Nephron progenitor cell (in vitro differentiated cells): ENCODE measurements at regions not wholly inside any gene's neighbourhood (a gene's known extent, or its start where the extent isn't known, plus 50 kb on each side); places are given as distances from the start of the nearest gene placed in this dataset.

ENCODE experiments used
- DNase-seq: peaks from one replicate; pipeline ENCODE4 v3.0.0; 2021
- H3K27ac Mint-ChIP-seq: 2 replicates; pipeline ENCODE4 v1.8.0; 2021; ENCODE audit warnings: mild to moderate bottlenecking, moderate library complexity, mixed read lengths
- H3K27me3 Mint-ChIP-seq: 2 replicates; pipeline ENCODE4 v1.8.0; 2021; ENCODE audit warnings: mild to moderate bottlenecking, low read depth, mixed read lengths; ENCODE audit not compliant: poor library complexity
- H3K36me3 Mint-ChIP-seq: 2 replicates; pipeline ENCODE4 v1.8.0; 2021; ENCODE audit warnings: low read depth, mixed read lengths
- H3K4me1 Mint-ChIP-seq: 2 replicates; pipeline ENCODE4 v1.8.0; 2021; ENCODE audit warnings: mixed read lengths
- H3K4me3 Mint-ChIP-seq: 2 replicates; pipeline ENCODE4 v1.8.0; 2021; ENCODE audit warnings: mild to moderate bottlenecking, moderate library complexity, mixed read lengths
- H3K9me3 Mint-ChIP-seq: 2 replicates; pipeline ENCODE4 v1.8.0; 2021; ENCODE audit warnings: mild to moderate bottlenecking, moderate library complexity, mixed read lengths
- TF ChIP-seq, protein P1 (sequence below): fragments of 200-600 bp; sonication (generic); IDR thresholded peaks from 2 replicates; pipeline ENCODE4 v1.5.0; 2021; ENCODE audit warnings: antibody characterized with exemption

DNA sequence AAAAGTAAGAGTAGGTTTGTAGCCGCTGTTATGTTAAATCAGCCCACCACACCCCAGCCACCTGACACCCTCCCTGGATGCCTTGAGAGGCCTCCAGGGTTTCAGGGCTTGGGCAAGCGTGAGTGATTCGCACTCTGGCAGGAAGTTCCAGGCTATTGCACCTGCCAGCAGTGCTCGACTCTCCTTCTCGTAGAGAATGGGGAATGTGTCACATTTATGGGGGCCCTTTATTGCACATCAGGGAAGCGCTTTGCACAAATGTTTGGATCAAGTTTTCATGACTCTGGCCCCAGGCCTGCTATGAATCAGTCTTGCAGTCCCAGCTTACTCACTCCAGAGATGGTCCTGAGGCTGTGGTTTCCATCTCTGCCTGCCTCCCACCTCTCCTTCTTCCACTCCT is 66.1 kb upstream of the ADRA1B start:
- peak; percentile 35 for DNase-seq
- H3K36me3 Mint-ChIP-seq: no peaks in the 10 kb centered on the region
- H3K27ac Mint-ChIP-seq: peak overlapping the region; percentile 10
- peaks cover 11% of the 10 kb centered on the region for H3K9me3 Mint-ChIP-seq
- H3K4me3 Mint-ChIP-seq: no peak overlapping the region
- H3K4me1 Mint-ChIP-seq: peaks cover 16% of the 10 kb centered on the region
- TF ChIP-seq, protein P1, sequence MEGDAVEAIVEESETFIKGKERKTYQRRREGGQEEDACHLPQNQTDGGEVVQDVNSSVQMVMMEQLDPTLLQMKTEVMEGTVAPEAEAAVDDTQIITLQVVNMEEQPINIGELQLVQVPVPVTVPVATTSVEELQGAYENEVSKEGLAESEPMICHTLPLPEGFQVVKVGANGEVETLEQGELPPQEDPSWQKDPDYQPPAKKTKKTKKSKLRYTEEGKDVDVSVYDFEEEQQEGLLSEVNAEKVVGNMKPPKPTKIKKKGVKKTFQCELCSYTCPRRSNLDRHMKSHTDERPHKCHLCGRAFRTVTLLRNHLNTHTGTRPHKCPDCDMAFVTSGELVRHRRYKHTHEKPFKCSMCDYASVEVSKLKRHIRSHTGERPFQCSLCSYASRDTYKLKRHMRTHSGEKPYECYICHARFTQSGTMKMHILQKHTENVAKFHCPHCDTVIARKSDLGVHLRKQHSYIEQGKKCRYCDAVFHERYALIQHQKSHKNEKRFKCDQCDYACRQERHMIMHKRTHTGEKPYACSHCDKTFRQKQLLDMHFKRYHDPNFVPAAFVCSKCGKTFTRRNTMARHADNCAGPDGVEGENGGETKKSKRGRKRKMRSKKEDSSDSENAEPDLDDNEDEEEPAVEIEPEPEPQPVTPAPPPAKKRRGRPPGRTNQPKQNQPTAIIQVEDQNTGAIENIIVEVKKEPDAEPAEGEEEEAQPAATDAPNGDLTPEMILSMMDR: no peak
- H3K27me3 Mint-ChIP-seq: peaks cover 20% of the 10 kb centered on the region

DNA sequence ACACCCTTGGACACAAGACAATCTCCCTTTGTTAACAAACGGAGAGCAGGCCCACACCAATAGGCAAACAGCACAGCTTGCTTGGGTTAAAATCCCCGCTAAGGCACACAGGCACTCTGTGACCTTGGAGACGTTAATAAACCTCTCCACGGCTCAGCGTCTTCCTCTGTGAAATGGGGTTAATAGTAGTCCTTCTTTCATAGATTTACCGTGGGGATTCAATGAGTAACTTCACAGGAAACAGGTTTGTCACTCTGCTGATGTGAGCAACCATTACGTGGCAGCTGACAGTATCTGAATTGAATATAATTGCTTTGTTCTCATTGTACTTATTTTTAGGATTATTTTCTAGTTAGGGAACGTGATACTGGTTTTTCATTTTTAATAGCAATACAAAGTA is 65.2 kb upstream of the ADRA1B start:
- peaks cover 23% of the 10 kb centered on the region for H3K27me3 Mint-ChIP-seq
- no peak overlapping the region for H3K27ac Mint-ChIP-seq
- peaks cover 16% of the 10 kb centered on the region for H3K4me1 Mint-ChIP-seq
- H3K9me3 Mint-ChIP-seq: peaks cover 11% of the 10 kb centered on the region
- TF ChIP-seq, protein P1: no peak
- no peak for DNase-seq
- H3K4me3 Mint-ChIP-seq: no peak overlapping the region
- no peaks in the 10 kb centered on the region for H3K36me3 Mint-ChIP-seq

DNA sequence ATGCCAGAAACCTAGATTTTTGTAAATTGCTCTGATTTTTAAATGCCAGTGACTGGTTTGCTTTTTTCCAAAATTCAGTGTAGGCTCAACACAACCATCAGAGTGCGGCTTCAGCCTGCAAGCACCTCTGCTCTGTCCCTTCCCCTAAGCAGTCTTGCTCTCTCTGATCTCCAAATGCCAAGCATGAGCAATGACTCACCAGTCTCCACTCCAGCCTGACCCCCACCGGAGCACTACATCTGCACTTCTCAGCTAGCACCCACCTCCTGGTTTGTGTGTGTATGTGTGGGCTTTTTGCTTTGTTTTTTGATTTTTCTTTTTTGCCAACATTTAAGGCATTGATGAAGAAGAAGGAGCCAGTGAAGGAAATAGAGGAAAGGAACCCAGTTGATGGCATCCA is 61.4 kb upstream of the ADRA1B start:
- TF ChIP-seq, protein P1: no peak
- Mint-ChIP-seq H3K27me3 (peaks cover 22% of the 10 kb centered on the region), H3K4me3 (no peak overlapping the region), H3K4me1 (peaks cover 10% of the 10 kb centered on the region), H3K27ac (no peak overlapping the region), H3K9me3 (peaks cover 11% of the 10 kb centered on the region), H3K36me3 (no peaks in the 10 kb centered on the region)
- no peak for DNase-seq

DNA sequence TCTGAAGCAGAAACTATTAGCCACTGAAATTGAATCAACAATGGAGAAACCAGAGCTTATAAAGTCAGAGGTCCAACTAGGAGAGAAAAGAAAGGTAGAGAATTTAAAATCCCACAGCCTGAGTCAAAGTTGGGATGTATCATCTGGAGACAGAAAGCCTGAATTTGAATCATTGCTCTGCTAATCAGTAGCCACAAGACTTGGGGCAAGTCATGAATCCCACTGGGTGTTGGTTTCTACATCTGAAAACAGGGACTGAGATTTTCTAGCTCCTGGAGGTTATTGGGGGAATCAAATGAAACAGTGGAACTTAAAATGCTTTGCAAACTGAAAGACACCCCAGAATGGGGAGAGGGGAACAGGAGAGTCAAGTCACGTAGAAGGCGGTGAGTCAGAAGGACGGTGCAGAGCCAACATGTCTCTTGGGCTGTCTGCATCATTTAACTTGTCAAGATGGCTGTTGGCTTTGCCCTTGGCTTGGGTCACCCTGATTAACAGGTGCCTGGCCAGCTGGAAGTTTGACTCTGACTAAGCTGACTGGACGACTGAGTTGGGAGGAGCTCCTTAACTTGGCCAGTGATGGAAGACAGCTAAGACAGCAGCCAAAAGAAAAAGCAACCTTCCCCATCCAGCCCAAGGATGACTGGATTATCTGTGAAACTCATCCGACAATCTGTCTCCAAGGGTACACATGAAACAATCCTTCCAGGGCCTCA is 60.6 kb upstream of the ADRA1B start:
- no peak overlapping the region for H3K4me3 Mint-ChIP-seq
- no peaks in the 10 kb centered on the region for H3K36me3 Mint-ChIP-seq
- peaks cover 3% of the 10 kb centered on the region for H3K4me1 Mint-ChIP-seq
- H3K27me3 Mint-ChIP-seq: peaks cover 26% of the 10 kb centered on the region
- TF ChIP-seq, protein P1: no peak
- peaks cover 11% of the 10 kb centered on the region for H3K9me3 Mint-ChIP-seq
- no peak overlapping the region for H3K27ac Mint-ChIP-seq
- DNase-seq: no peak

DNA sequence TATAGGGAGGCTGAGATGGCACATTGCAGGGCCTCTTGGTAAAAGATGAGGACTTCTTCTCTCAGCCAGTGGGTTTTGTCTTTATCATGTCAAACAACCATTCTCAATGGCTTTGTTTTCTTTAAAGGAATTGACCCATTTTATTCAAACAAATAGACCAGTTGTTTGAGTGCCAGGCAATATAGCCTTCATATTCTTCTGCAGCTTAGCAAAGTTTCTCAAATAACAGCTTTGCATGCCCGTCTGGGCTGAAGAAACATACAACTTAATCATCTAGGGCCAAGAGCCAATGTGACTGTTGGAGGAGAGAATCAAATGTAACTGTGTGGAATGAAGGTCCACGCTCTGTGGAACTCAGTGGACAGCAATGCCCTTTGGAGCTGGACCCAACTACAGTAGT is 57.4 kb upstream of the ADRA1B start:
- TF ChIP-seq, protein P1: no peak
- no peaks in the 10 kb centered on the region for H3K4me1 Mint-ChIP-seq
- H3K9me3 Mint-ChIP-seq: no peaks in the 10 kb centered on the region
- no peaks in the 10 kb centered on the region for H3K36me3 Mint-ChIP-seq
- H3K27ac Mint-ChIP-seq: no peak overlapping the region
- DNase-seq: no peak
- H3K27me3 Mint-ChIP-seq: peaks cover 36% of the 10 kb centered on the region
- H3K4me3 Mint-ChIP-seq: no peak overlapping the region

DNA sequence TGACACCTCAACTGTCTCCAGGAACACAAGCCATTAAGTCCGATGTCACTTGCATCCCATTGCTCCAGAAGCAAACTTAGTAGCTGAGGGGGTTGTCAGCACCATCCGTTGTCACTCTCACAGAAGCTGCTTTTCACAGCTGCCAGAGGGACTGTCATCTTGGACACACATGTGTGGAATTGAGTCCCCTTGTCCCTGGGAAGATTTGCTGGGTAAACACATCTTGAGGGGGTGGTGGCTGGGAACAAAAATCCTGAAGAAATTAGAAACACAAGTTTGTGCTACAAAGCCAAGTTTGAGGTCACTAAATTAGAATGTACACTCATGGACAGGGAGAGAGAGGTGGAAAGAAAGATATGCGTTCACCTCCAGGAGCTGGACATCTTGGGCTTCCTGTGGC is 55.2 kb upstream of the ADRA1B start:
- TF ChIP-seq, protein P1: no peak
- H3K27me3 Mint-ChIP-seq: peaks cover 31% of the 10 kb centered on the region
- no peak for DNase-seq
- H3K9me3 Mint-ChIP-seq: no peaks in the 10 kb centered on the region
- no peak overlapping the region for H3K27ac Mint-ChIP-seq
- H3K4me3 Mint-ChIP-seq: no peak overlapping the region
- peaks cover 7% of the 10 kb centered on the region for H3K4me1 Mint-ChIP-seq
- H3K36me3 Mint-ChIP-seq: no peaks in the 10 kb centered on the region
